ENCODE measurements at regions not wholly inside any gene's neighbourhood (a gene's known extent, or its start where the extent isn't known, plus 50 kb on each side); places are given as distances from the start of the nearest gene placed in this dataset.

DNA sequence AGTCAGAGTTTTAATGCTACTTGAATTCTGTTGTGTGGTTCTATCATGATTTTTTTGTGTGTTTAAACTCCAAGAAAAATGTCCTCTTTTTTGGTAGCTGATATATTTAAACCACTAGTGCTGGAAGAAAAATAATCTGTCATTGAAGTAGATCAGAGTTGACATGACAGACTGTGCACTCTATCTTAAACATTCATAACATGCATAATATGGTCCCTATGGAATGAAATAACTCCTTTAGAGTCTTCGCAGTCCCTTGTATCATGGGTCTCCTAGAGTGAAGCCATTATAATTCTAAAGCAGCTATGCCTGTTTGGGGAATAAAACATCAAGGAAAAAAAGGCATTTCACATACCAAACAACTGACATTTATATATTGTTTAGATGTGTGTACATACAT is 282.7 kb upstream of the CITED2 start:
- DNase-seq (ENCODE audit: low read depth) = no peak

- no peak for DNase-seq (ENCODE audit: low read depth)
Observed at GRCh38 chr6:139655783-139656705, 281.6 kb upstream of the CITED2 start.

DNA sequence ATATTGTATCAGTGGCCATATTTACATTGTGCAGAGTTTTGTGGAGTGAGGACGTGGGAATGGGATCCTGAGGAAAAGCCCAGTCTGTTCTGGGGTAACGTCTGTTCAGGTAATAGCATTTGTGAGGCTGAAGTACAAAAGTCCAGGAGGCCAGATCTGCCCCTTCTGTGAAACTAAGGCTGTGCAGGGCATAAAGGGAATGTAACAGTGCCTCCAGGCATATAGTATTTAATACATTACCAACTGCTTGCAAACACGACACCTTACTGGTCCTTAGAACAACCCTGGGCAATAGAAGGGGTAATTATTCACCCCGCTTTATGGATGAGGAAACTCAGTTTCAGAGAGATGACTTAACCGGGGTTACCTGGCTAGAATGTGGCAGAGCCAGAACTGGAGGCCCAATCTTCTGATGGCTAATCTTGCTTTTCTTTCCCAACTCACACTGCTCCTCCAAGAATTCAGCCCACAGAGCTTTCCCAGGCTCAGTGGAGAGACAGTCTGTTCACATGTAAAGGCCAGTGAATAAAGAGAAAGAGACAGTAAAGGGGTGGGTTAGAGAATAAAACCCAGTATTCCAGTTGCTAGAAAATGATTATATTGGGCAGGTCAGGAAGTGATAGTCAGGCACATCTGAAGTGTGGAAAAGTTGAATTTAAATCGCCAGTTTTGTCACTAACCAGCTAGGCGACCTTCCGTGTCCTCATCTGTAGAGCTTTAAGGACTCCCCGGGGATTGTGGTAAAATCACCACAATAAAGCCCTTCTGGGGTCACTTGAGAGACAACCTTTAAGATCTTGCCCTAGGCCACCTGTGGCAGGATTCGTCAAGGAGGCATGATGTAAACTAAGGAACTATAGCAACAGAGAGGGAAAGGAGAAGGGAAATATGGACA is 280.7 kb upstream of the CITED2 start:
- DNase-seq (ENCODE audit: low read depth) = no peak

GRCh38 chr6:139654309-139654708 is 279.9 kb upstream of the CITED2 start:
- DNase-seq (ENCODE audit: low read depth) = no peak

DNA sequence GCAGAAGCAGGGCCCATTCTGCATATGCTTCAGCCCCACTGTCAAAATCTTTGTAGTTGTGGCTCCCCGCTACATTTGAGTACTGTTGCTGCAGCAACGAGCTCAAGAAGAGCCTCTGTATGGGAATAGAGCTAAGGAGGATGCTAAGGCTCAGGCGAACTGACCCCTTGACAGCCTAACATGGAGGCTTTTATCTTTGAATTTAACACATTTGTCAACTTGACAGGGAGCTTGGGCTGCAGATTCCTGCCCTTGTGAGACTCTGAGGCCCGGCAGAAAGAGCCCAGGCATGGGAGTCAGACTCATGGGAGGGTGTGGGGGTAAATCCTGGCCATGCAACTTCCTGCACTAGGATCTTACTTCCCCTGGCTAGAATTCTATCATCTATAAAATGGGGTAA is 278.7 kb upstream of the CITED2 start:
- no peak for DNase-seq (ENCODE audit: low read depth)

- DNase-seq (ENCODE audit: low read depth) = no peak
Observed at GRCh38 chr6:139650941-139651340, 276.5 kb upstream of the CITED2 start.

GRCh38 chr6:139649732-139650131 is 275.3 kb upstream of the CITED2 start:
- no peak for DNase-seq (ENCODE audit: low read depth)

DNA sequence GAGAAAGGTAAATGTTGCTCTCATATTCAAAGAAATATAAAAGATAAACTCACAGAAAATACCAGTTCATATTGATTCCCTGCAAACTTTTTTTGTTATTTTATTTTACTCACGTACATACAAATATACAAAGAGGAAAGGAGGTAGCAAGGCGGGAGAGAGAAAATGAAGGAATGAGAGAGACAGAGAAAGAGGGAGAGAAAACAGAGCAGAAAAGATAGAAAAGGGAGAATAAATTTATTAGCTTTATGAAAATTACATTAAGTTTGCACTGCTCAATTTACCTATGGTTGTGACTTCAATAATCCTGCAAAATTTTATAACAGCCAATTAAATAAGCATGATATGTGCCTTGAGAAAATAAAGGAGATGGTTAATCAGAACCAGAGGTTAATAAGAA is 274.7 kb upstream of the CITED2 start:
- no peak for DNase-seq (ENCODE audit: low read depth)

GRCh38 chr6:139648430-139649000 is 274.1 kb upstream of the CITED2 start:
- no peak for DNase-seq (ENCODE audit: low read depth)

DNA sequence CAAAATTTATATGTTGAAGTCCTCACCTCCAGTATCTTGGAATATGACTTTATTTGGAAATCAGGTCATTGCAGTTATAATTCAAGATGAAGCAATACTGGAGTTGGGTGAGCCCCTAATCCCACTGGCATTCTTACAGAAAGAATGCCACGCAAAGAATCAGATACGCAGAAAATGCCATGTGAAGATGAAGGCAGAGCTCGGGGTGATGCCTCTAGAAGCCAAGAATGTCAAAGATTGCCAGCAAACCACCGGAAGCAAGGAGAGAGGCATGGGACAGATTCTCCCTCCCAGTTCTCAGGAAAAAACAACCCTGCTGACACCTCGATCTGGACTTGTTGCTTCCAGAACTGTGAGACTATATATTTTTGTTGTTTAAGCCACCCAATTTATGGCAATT is 273.4 kb upstream of the CITED2 start:
- DNase-seq (ENCODE audit: low read depth) = no peak

DNA sequence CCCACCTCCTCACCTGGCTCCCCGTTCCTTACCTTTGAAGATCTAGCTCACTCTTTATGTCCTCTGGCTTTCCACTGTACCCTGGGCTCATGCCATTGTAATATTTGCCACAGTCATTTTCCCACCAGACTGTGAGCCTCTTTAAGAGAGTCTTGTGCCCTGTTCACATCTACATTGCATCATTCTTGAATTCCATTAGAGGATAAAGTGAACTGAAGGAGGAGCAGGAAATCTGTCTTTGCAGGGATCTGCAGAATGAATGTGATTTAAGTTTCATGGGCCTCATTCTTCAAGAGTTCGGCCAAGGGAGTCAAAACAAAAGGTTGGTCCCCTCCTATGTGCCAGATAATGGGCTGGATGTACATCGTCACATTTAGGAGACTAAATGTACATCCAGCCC is 272.6 kb upstream of the CITED2 start:
- no peak for DNase-seq (ENCODE audit: low read depth)

- no peak for DNase-seq (ENCODE audit: low read depth)
Observed at GRCh38 chr6:139644821-139645220, 270.4 kb upstream of the CITED2 start.

- no peak for DNase-seq (ENCODE audit: low read depth)
Observed at GRCh38 chr6:139643986-139644385, 269.5 kb upstream of the CITED2 start.

GRCh38 chr6:139642346-139642745 is 267.9 kb upstream of the CITED2 start:
- DNase-seq (ENCODE audit: low read depth) = no peak

GRCh38 chr6:139641376-139641775 is 266.9 kb upstream of the CITED2 start:
- no peak for DNase-seq (ENCODE audit: low read depth)

DNA sequence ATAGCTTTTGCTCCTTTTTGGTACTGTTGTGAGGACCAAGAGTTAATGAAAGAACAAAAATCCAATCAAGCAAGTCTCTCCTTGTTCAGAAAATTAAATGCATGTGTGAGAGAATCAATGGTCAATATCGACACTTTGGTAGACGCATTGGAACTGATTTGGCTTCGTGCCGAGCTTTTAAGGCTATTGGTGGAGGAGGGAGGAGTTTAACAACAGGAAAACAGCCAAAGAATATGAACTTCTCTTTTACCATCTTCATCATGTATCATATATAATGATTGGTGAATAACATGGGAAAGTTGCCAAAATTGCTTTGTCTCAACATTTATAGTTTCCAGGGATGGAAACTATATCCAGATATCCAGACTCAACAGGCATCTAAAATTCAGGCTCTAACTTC is 266.5 kb upstream of the CITED2 start:
- DNase-seq (ENCODE audit: low read depth) = no peak

GRCh38 chr6:139640448-139640847 is 266.0 kb upstream of the CITED2 start:
- no peak for DNase-seq (ENCODE audit: low read depth)

- DNase-seq (ENCODE audit: low read depth) = no peak
Observed at GRCh38 chr6:139639507-139639906, 265.1 kb upstream of the CITED2 start.

DNA sequence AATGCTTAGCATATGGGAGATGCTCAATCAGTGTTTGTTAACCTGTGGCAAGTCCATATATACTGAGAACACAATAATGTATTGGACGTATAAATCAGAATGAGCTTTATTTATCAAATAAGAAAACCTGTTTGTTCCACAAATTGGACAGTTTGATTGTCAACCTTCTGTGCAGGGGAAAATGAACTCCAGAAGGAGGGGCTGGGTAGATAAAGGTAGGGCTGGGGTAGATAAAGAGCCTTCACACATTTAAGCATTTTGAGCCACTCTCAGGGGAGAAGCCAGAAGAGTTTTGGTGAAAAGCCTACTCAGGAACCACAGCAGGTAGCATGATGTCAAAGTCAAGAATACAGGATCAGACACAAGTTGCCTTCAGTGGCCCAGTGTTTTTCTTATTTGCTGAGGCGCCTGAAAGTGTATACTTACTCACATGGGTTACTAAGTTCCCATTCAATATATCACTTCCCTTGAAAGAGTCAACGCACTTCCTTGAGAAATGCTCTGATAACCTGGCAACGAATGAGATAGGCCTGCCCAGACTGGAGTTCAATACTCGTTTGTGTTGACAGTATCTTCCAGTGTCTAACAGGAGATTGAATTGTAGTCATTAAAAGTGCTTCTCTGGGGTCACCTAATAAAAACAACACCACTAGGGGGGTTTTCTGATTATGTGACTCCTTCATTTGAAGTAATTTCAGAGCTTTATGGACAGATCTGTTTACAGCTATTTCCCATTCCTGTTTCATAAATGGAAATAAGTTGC is 263.9 kb upstream of the CITED2 start:
- no peak for DNase-seq (ENCODE audit: low read depth)

GRCh38 chr6:139637766-139638165 is 263.3 kb upstream of the CITED2 start:
- no peak for DNase-seq (ENCODE audit: low read depth)

DNA sequence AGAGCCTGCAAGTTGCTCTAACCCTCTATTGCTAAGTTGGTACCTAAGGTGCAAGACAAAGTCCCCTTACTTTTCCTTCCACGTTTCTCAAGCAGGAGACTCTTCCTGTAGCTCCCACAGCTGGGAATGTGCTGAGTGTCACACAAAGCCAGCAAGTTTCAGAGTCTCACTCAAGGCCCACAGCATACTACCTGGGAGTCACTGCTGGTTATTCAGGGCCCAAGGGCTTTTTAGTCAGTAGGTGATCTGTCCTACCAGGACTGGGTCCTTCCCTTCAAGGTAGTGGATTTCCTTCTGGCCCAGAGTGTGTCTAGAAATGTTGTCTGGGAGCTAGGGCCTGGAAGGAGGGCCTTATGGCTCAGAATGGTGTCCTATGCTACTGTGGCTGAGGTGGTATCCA is 261.9 kb upstream of the CITED2 start:
- DNase-seq (ENCODE audit: low read depth) = no peak

Data from T-helper 22 cell (primary cell).